C4-2B (cell line): ENCODE measurements at regions not wholly inside any gene's neighbourhood (a gene's known extent, or its start where the extent isn't known, plus 50 kb on each side); places are given as distances from the start of the nearest gene placed in this dataset.

Experiments
- H3K27ac ChIP-seq: fragments of 450-650 bp; 2 replicates; pipeline ENCODE4 v1.5.1; 2017
- CTCF ChIP-seq: fragments of 450-650 bp; conservative IDR thresholded peaks from 2 replicates; pipeline ENCODE4 v1.5.1; 2017; ENCODE audit warnings: mild to moderate bottlenecking
- ZFX ChIP-seq: fragments of 450-650 bp; IDR thresholded peaks from 2 replicates; pipeline ENCODE4 v1.6.1; 2017

GRCh38 chrX:148193759-148194158 lies 212.6 kb downstream of the FMR1NB start:
- TF ChIP-seq ZFX (no peak), CTCF (no peak)
- no peak overlapping the region for H3K27ac ChIP-seq

DNA sequence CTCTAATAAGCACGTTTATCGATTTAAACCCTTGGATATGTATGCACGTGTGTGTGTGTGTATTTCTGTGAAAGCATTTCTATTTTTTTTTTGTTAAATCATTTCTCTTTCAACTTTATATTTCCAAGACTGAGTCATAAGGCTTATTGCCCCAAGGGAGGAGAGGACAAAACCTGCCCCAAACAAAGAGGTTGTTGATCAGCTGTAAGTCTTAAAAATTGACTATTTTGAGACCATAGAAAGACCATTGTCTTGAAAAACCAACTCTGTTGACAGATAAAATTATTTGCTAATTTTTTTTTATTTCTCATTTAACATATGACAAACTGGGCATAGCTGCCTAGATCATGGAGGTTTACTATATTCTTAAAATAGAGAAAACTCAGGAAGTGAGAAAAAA lies 222.4 kb downstream of the FMR1NB start:
- H3K27ac ChIP-seq: no peak overlapping the region
- TF ChIP-seq CTCF (no peak), ZFX (no peak)

DNA sequence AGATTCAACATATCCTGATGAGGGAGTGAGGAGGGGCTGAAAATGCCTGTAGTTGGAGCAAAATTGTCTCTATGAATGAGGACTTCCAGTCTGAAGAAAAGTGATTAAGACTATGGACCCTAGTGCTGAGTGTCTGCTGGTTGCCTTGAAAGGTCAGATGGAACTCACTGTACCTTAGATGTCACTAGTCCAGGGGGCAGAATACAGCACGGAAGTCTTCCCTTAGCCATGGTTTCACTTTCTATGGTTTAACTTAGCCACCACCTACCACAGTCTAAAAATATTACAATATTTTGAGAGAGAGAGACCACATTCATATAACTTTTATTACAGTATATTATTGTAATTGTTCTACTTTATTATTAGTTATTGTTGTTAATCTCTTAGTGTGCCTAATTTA lies 223.1 kb downstream of the FMR1NB start:
- no peak overlapping the region for H3K27ac ChIP-seq
- TF ChIP-seq CTCF (no peak), ZFX (no peak)

DNA sequence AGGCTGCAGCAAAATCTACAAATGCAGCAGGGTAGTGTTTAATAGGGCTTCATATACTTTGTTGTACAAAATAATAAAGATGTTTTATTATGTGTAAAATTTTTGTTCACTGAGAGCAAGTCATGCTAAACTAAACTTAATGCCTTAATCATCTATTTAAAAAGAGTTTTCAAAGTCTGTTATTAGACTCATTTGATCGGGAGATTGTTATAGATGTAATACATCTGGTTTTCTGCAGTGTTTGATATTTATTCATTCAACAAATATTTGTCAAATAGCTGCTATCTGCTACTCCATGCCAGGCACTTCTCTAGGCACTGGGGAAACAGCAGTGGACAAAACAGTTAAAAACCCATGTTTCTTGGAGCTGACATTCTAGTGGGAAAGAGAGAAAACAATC lies 233.6 kb downstream of the FMR1NB start:
- no peak overlapping the region for H3K27ac ChIP-seq
- TF ChIP-seq ZFX (no peak), CTCF (no peak)

- no peak for TF ChIP-seq CTCF
- TF ChIP-seq ZFX: no peak
- no peak overlapping the region for H3K27ac ChIP-seq
These were observed 234.6 kb downstream of the FMR1NB start for GRCh38 chrX:148215726-148216125.

DNA sequence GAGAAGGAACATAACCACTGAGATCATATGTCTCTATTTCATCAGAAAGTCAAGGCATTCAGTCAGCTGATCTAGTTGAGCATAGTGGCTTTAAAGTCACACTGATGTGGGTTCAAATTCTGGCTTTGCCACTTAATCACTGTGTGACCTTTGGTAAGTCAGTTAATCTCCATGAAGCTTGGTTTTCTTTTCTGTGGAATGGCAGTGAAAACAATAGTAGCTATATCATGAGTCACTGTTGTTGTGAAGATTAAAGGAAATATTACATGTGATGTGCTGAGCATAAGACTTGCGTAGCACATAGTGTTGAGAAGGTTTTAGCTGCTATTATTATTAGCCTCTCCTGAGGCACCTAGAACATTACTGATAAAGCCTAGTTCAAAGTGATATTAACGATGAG lies 242.2 kb downstream of the FMR1NB start:
- TF ChIP-seq ZFX (no peak), CTCF (no peak)
- H3K27ac ChIP-seq: no peak overlapping the region

DNA sequence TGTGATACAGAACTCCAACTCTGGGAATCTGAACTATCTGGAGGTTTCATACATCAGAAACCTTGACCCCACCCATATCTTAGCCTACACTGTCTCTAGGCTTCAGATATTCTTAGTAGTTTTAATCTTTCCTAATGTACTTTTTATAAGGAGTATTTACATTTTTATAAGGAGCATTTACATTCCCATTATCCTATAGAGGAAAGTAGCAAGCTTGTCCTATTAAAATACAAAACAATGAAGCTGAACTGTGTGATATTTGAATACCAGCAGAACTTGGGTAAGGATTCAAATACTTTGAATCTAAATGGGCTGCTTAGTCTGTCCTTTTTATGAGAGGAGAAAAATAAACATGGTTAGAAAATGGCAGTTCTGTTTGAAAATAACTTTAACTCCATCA lies 247.4 kb downstream of the FMR1NB start:
- no peak overlapping the region for H3K27ac ChIP-seq
- TF ChIP-seq CTCF: no peak
- TF ChIP-seq ZFX: no peak
